OCI-LY1 (cell line): ENCODE measurements at regions not wholly inside any gene's neighbourhood (a gene's known extent, or its start where the extent isn't known, plus 50 kb on each side); places are given as distances from the start of the nearest gene placed in this dataset.

ENCODE experiments used
- H2AFZ ChIP-seq: fragments of 200-600 bp; sonication (generic), shearing (Covaris generic); 2 replicates; pipeline ENCODE4 v1.6.0; 2014; ENCODE audit warnings: antibody characterized with exemption, mild to moderate bottlenecking, low read length
- H3F3A ChIP-seq: fragments of 200-600 bp; sonication (generic), shearing (Covaris generic); 2 replicates; pipeline ENCODE4 v1.6.0; 2014; ENCODE audit warnings: mild to moderate bottlenecking, antibody characterized with exemption, low read length, moderate library complexity; ENCODE audit not compliant: insufficient read depth
- H3K27ac ChIP-seq: fragments of 200-600 bp; sonication (generic); 2 replicates; pipeline ENCODE4 v1.5.1; 2014; ENCODE audit warnings: low read length, mixed run types, mild to moderate bottlenecking, low read depth; ENCODE audit not compliant: poor library complexity, severe bottlenecking
- H3K27me3 ChIP-seq: fragments of 200-600 bp; sonication (generic); 2 replicates; pipeline ENCODE4 v1.6.0; 2014; ENCODE audit warnings: antibody characterized with exemption, mild to moderate bottlenecking, low read length, moderate library complexity; ENCODE audit not compliant: insufficient read depth
- H3K36me3 ChIP-seq: fragments of 200-600 bp; sonication (generic); 2 replicates; pipeline ENCODE4 v1.6.1; 2014; ENCODE audit warnings: mild to moderate bottlenecking, antibody characterized with exemption, low read length, moderate library complexity, mixed read lengths; ENCODE audit not compliant: insufficient read depth
- H3K4me1 ChIP-seq: fragments of 200-600 bp; sonication (generic); 2 replicates; pipeline ENCODE4 v1.5.1; 2014; ENCODE audit warnings: mild to moderate bottlenecking, low read length, moderate library complexity; ENCODE audit not compliant: insufficient read depth, severe bottlenecking
- H3K4me2 ChIP-seq: fragments of 200-600 bp; sonication (generic), shearing (Covaris generic); 2 replicates; pipeline ENCODE4 v1.6.1; 2014; ENCODE audit warnings: low read length
- H3K4me3 ChIP-seq: fragments of 200-600 bp; sonication (generic); 2 replicates; pipeline ENCODE4 v1.5.1; 2014; ENCODE audit warnings: low read length, low read depth, mild to moderate bottlenecking, mixed read lengths; ENCODE audit not compliant: poor library complexity, severe bottlenecking
- H3K79me2 ChIP-seq: fragments of 200-600 bp; shearing (Covaris generic); 2 replicates; pipeline ENCODE4 v1.6.1; 2016; ENCODE audit warnings: mixed run types, low read length, mixed read lengths; ENCODE audit not compliant: insufficient read depth
- H3K9ac ChIP-seq: fragments of 200-600 bp; sonication (generic), shearing (Covaris generic); 2 replicates; pipeline ENCODE4 v1.6.1; 2014; ENCODE audit warnings: mild to moderate bottlenecking, low read length, mixed read lengths
- H3K9me2 ChIP-seq: fragments of 200-600 bp; sonication (generic), shearing (Covaris generic); 2 replicates; pipeline ENCODE4 v1.6.1; 2014; ENCODE audit warnings: low read depth, mild to moderate bottlenecking, low read length, mixed read lengths
- H3K9me3 ChIP-seq: fragments of 200-600 bp; shearing (Covaris generic); 2 replicates; pipeline ENCODE4 v1.6.1; 2014; ENCODE audit warnings: low read length, mixed read lengths
- H4K20me1 ChIP-seq: fragments of 200-600 bp; sonication (generic), shearing (Covaris generic); 2 replicates; pipeline ENCODE4 v1.6.0; 2016; ENCODE audit warnings: mild to moderate bottlenecking, low read length; ENCODE audit not compliant: insufficient read depth
- CTCF ChIP-seq: fragments of 200-600 bp; sonication (generic), shearing (Covaris generic); IDR thresholded peaks from 2 replicates; pipeline ENCODE4 v1.5.1; 2017; ENCODE audit warnings: mild to moderate bottlenecking, antibody characterized with exemption, low read length, moderate library complexity, mixed read lengths
- EZH2 ChIP-seq: fragments of 200-600 bp; sonication (generic), shearing (Covaris generic); IDR thresholded peaks from 2 replicates; pipeline ENCODE4 v1.8.0; 2017; ENCODE audit warnings: borderline replicate concordance, mixed run types, mild to moderate bottlenecking, antibody characterized with exemption, low read length, moderate library complexity, mixed read lengths

DNA sequence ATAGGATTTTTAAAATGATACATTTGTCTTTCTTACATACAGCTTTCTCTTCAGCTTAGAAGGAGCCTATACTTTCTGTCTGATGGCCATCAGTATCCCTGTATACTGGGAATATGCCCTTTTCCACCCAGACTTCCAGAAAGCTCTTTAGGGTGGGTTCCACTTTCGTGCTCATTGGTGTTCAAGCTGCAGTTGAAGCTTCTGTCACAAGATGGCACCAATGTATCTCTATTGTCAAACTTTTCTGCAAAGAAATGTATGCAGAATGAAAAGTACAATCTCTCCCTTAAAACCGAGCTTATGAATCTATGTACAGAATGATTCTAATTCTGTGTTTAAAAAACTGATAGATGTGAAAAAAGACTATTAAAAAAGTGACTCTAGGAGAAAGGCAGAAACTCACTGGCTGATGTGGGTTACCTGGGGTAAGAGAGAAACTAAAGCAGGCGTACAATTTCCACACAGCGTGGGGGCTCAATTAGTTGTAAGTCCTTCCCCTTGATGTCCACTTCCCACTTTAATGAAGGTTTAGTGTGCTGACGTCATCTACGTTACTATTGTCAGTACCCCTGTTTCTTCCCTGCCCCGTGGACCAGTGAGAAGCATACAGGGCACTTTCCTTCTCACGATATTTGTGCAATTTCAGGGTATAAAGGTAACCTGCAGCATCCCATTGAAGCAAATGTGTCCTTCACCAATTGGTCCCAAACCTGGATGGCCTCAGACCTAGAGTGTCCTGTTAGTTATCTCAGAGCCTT is 57.3 kb upstream of the TCEAL2 start:
- Histone ChIP-seq H3K9me2 (no peaks in the 10 kb centered on the region), H3K9ac (no peak overlapping the region), H3K9me3 (no peaks in the 10 kb centered on the region), H3K4me1 (no peaks in the 10 kb centered on the region), H3K4me2 (no peak overlapping the region), H3K79me2 (no peaks in the 10 kb centered on the region), H2AFZ (no peak overlapping the region), H4K20me1 (no peaks in the 10 kb centered on the region), H3K27ac (no peak overlapping the region), H3K27me3 (no peaks in the 10 kb centered on the region), H3K36me3 (no peaks in the 10 kb centered on the region), H3F3A (no peaks in the 10 kb centered on the region), H3K4me3 (no peak overlapping the region)
- TF ChIP-seq CTCF (peak; percentile 46; the same call in 1 of the 2 replicates), EZH2 (no peak)

GRCh38 chrX:102063445-102064074 is 61.9 kb upstream of the TCEAL2 start:
- Histone ChIP-seq H4K20me1 (no peaks in the 10 kb centered on the region), H2AFZ (no peak overlapping the region), H3K79me2 (no peaks in the 10 kb centered on the region), H3K9ac (no peak overlapping the region), H3K27ac (no peak overlapping the region), H3K9me3 (no peaks in the 10 kb centered on the region), H3K4me3 (no peak overlapping the region), H3K27me3 (no peaks in the 10 kb centered on the region), H3K4me2 (no peak overlapping the region), H3F3A (no peaks in the 10 kb centered on the region), H3K4me1 (no peaks in the 10 kb centered on the region), H3K36me3 (no peaks in the 10 kb centered on the region), H3K9me2 (no peaks in the 10 kb centered on the region)
- no peak for TF ChIP-seq CTCF

GRCh38 chrX:102044496-102044895 is 81.0 kb upstream of the TCEAL2 start:
- no peaks in the 10 kb centered on the region for H3K79me2 ChIP-seq
- H4K20me1 ChIP-seq, result no peaks in the 10 kb centered on the region
- no peak overlapping the region for H3K4me2 ChIP-seq
- H3K4me3 ChIP-seq, result no peak overlapping the region
- no peaks in the 10 kb centered on the region for H3K27me3 ChIP-seq
- H3K36me3 ChIP-seq, result no peaks in the 10 kb centered on the region
- H2AFZ ChIP-seq, result no peak overlapping the region
- no peak overlapping the region for H3K9ac ChIP-seq
- TF ChIP-seq CTCF (no peak), EZH2 (no peak)
- no peaks in the 10 kb centered on the region for H3K9me2 ChIP-seq
- no peaks in the 10 kb centered on the region for H3K4me1 ChIP-seq
- no peaks in the 10 kb centered on the region for H3K9me3 ChIP-seq
- no peaks in the 10 kb centered on the region for H3F3A ChIP-seq
- H3K27ac ChIP-seq, result no peak overlapping the region
